Activated naive CD4-positive, alpha-beta T cell treated with anti-CD3 and anti-CD28 coated beads, Interleukin-2, amount 50 U/mL, for 72 hours (primary cell): ENCODE measurements at regions not wholly inside any gene's neighbourhood (a gene's known extent, or its start where the extent isn't known, plus 50 kb on each side); places are given as distances from the start of the nearest gene placed in this dataset.
"Not testable (repeated sequence)": the region's sequence is repeated elsewhere in the genome, so short reads cannot be mapped to it uniquely, and the experiment has no call there.

Source experiments
- ATAC-seq, 2 donors: fragments of 150-1000 bp; cut with Tn5 transposase; 2 replicates each; pipeline ENCODE4 v1.10.0; 2021; ENCODE audit warnings: mild to moderate bottlenecking in 2 of 2, moderate library complexity in 2 of 2
- DNase-seq, 2 donors: peaks; one replicate each; pipeline ENCODE4 v3.0.0; 2021 to 2022; ENCODE audit warnings: low spot score in 2 of 2
- H3K27ac Mint-ChIP-seq, 2 donors: one replicate each; pipeline ENCODE4 v1.8.0; 2022; ENCODE audit warnings: mild to moderate bottlenecking in 2 of 2, mixed read lengths in 2 of 2
- H3K36me3 Mint-ChIP-seq, 2 donors: one replicate each; pipeline ENCODE4 v1.8.0; 2022; ENCODE audit warnings: mixed read lengths in 2 of 2
- H3K9me3 Mint-ChIP-seq, 2 donors: one replicate each; pipeline ENCODE4 v1.8.0; 2022; ENCODE audit warnings: mixed read lengths in 2 of 2

DNA sequence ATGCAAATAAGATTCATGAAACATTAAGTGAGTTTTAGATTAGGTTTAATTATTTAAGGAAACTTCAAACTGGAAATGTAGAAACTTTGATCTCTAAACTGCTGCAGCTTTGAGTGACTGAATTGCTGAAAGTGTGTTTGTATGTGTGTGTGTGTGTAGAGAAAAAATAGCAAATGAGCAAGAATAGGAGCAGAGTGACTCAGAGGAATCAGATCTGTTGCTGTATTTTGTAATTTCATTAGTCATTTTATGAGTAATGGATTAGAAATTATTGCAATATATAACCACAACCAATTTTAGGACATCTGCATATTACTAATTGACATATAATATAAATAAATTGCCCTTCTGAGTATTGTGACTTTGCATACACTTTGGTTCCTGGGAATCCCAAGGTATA lies 52.8 kb upstream of the SLC9A9 start:
- ATAC-seq (no peak), DNase-seq (no peak)
- Mint-ChIP-seq H3K9me3 (no peaks in the 10 kb centered on the region), H3K36me3 (no peaks in the 10 kb centered on the region), H3K27ac (no peak overlapping the region)

DNA sequence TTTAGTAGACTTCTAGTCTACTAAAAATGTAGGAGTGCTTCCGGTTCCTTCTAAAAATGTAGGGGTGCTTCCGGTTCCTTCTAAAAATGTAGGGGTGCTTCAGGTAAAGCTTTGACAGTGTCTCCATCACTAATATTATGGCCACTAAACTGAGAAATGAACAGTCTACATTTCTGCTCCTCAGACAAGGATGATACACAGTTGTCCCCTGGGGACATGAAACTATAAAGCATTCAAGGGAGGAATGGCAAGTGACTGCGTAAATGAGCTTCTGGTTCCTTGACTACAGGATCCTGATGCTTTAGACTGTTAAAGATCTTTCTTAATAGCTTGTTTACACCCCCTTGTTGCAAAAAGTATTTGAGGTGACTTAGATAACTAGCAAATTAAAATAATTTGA lies 53.9 kb upstream of the SLC9A9 start:
- no peak for DNase-seq

DNA sequence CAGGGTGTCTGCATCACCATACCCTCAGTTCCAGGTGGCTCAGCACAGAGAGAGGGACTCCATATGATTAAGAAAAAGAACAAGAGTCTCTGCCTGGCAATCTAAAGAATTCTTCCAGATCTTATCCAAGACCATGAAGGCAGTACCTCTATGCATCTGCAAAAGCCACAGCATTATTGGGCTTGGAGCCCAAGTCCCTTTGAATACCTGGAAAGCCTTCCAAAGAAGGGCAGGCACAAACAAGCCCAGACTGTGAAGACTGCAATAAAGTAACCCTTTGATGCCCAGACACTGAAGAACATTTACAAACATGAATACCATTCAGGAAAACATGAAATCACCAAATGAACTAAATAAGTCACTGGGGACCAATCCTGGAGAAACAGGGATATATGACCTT lies 60.9 kb upstream of the DIPK2A start:
- Mint-ChIP-seq H3K36me3 (peaks cover 0 to 5% of the 10 kb centered on the region in 2 donors), H3K27ac (no peak overlapping the region), H3K9me3 (no peaks in the 10 kb centered on the region)
- DNase-seq (no peak), ATAC-seq (no peak)

More for the DNA sequence above, 53.9 kb upstream of the SLC9A9 start:
- ATAC-seq = no peak
- Mint-ChIP-seq H3K27ac (no peak overlapping the region), H3K9me3 (no peaks in the 10 kb centered on the region), H3K36me3 (no peaks in the 10 kb centered on the region)

DNA sequence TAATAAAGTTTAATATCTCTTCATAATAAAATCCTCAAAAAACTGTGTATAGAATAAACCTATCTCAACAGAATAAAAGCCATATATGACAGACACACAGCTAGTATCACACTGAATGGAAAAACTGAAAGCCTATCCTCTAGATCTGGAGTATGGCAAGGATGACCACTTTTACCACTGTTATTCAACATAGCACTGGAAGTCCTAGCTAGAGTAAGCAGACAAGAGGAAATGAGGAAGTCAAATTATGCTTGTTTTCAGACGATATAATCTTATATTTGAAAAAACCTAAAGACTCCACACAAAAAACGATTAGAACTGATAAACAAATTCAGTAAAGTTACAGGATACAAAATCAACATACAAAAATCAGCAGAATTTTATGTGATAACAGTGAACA lies 57.4 kb upstream of the DIPK2A start:
- peaks cover 0 to 5% of the 10 kb centered on the region in 2 donors for H3K36me3 Mint-ChIP-seq
- H3K27ac Mint-ChIP-seq = no peak overlapping the region
- no peak for DNase-seq
- no peak for ATAC-seq
- no peaks in the 10 kb centered on the region for H3K9me3 Mint-ChIP-seq

DNA sequence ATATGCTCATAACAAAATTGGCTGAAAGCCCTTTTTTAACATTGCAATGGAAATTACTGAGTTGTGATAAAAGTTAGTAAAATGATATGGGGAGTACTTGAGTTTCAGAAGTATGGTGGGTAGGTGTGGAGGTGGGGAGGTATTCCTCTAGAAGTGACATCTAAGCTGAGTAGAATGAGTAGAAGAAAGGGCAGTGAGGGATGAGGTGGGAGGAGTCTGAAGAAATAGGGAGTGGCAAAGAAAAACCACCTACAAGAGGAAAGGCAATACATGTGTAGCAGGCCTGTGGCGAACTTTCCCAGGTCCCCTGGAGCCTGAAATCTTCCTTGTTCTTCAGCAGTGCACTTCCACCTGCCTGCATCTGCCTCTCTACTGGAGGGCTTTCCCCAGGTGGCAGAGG lies 52.8 kb upstream of the DIPK2A start:
- DNase-seq (no peak), ATAC-seq (peak in 1 of 2 donors; percentile 54)
- H3K36me3 Mint-ChIP-seq = no peaks in the 10 kb centered on the region
- no peaks in the 10 kb centered on the region for H3K9me3 Mint-ChIP-seq
- H3K27ac Mint-ChIP-seq = no peak overlapping the region

DNA sequence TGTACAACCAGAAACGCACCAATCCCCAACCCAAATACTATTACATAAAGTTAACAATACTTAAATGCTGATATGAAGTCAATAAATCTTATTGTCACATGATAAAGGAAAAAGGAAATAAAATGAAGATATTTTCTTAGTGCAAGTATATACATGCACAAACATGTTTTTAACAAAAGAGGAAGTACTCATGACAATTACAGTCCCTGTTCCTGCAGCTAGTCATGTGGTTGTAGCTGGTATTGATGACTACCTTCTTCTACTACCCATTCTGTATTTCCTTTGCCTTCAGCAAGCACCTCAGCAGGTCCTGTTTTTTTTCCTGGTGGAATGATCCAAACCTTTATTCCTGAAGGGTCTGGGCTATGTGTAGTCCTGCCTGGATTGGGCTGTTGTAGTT lies 50.4 kb upstream of the DIPK2A start:
- H3K36me3 Mint-ChIP-seq, DNase-seq, H3K27ac Mint-ChIP-seq, ATAC-seq, H3K9me3 Mint-ChIP-seq: not testable (repeated sequence)
